ENCODE measurements at regions not wholly inside any gene's neighbourhood (a gene's known extent, or its start where the extent isn't known, plus 50 kb on each side); places are given as distances from the start of the nearest gene placed in this dataset.

- no peak for TF ChIP-seq EP300 (conservative IDR thresholded peaks at IDR 0.05; ENCODE audit: poor library complexity, severe bottlenecking)
- no peak for TF ChIP-seq MXI1 (conservative IDR thresholded peaks at IDR 0.05; ENCODE audit: poor library complexity, severe bottlenecking)
- TF ChIP-seq, protein P1, sequence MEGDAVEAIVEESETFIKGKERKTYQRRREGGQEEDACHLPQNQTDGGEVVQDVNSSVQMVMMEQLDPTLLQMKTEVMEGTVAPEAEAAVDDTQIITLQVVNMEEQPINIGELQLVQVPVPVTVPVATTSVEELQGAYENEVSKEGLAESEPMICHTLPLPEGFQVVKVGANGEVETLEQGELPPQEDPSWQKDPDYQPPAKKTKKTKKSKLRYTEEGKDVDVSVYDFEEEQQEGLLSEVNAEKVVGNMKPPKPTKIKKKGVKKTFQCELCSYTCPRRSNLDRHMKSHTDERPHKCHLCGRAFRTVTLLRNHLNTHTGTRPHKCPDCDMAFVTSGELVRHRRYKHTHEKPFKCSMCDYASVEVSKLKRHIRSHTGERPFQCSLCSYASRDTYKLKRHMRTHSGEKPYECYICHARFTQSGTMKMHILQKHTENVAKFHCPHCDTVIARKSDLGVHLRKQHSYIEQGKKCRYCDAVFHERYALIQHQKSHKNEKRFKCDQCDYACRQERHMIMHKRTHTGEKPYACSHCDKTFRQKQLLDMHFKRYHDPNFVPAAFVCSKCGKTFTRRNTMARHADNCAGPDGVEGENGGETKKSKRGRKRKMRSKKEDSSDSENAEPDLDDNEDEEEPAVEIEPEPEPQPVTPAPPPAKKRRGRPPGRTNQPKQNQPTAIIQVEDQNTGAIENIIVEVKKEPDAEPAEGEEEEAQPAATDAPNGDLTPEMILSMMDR (IDR thresholded peaks at IDR 0.05; ENCODE audit: poor library complexity, severe bottlenecking) = no peak
- TF ChIP-seq POLR2AphosphoS5 (IDR thresholded peaks at IDR 0.05) = no peak
- TF ChIP-seq, protein P2, sequence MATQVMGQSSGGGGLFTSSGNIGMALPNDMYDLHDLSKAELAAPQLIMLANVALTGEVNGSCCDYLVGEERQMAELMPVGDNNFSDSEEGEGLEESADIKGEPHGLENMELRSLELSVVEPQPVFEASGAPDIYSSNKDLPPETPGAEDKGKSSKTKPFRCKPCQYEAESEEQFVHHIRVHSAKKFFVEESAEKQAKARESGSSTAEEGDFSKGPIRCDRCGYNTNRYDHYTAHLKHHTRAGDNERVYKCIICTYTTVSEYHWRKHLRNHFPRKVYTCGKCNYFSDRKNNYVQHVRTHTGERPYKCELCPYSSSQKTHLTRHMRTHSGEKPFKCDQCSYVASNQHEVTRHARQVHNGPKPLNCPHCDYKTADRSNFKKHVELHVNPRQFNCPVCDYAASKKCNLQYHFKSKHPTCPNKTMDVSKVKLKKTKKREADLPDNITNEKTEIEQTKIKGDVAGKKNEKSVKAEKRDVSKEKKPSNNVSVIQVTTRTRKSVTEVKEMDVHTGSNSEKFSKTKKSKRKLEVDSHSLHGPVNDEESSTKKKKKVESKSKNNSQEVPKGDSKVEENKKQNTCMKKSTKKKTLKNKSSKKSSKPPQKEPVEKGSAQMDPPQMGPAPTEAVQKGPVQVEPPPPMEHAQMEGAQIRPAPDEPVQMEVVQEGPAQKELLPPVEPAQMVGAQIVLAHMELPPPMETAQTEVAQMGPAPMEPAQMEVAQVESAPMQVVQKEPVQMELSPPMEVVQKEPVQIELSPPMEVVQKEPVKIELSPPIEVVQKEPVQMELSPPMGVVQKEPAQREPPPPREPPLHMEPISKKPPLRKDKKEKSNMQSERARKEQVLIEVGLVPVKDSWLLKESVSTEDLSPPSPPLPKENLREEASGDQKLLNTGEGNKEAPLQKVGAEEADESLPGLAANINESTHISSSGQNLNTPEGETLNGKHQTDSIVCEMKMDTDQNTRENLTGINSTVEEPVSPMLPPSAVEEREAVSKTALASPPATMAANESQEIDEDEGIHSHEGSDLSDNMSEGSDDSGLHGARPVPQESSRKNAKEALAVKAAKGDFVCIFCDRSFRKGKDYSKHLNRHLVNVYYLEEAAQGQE (IDR thresholded peaks at IDR 0.05; ENCODE audit: borderline replicate concordance) = no peak
Observed at GRCh38 chr14:58797010-58797429, 159.3 kb downstream of the DACT1 start.
